ENCODE measurements at regions not wholly inside any gene's neighbourhood (a gene's known extent, or its start where the extent isn't known, plus 50 kb on each side); places are given as distances from the start of the nearest gene placed in this dataset.
A peak's percentile ranks its signal among the peaks of the same experiment; 100 is the strongest.

DNA sequence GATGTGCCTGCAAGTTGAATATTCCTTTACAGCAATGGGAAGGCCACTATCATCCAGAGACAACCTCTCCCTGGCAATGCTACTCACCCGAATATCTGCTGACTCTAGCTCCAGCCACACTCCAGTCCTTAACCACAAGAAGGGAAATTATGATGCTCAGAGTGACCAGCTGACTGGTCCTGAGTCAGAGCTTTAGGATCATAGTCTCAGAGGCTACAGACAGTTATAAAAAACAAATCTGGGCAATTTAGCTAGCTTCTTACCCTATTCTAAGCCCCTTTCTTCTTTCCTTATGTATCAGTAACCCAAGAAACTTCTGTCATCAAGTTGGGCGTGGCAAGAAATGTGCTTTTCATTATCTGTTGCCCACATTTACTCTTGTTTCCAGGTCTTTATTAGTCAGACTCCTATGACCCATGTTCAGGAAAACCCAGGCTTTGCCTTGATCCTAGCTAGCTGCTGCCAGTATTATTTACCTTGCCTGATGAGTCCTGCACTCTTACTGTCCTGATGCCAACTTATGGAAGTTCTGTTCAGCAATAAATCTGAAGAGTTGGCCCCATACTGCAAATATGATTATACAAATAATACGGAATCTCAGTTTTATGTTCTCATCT lies 207.0 kb downstream of the TTLL7 start:
- TF ChIP-seq POLR2A (IDR thresholded peaks at IDR 0.05) (no peak), CTCF (IDR thresholded peaks at IDR 0.05) (no peak)
- ATAC-seq, result peak in 1 of 4 donors; percentile 33
- no peak for DNase-seq
- intact Hi-C loops (cut with DNase I), result no loop called here
- Histone ChIP-seq H3K9me3 (no peaks in the 10 kb centered on the region), H3K36me3 (no peaks in the 10 kb centered on the region), H3K27me3 (no peaks in the 10 kb centered on the region), H3K27ac (no peak overlapping the region), H3K4me1 (no peaks in the 10 kb centered on the region), H3K4me3 (no peak overlapping the region)
- 100% methylated on average over 2 of the region's 3 CpGs for WGBS (ENCODE audit: insufficient coverage, low coverage, low lambda C conversion rate, missing lambda C conversion rate)

DNA sequence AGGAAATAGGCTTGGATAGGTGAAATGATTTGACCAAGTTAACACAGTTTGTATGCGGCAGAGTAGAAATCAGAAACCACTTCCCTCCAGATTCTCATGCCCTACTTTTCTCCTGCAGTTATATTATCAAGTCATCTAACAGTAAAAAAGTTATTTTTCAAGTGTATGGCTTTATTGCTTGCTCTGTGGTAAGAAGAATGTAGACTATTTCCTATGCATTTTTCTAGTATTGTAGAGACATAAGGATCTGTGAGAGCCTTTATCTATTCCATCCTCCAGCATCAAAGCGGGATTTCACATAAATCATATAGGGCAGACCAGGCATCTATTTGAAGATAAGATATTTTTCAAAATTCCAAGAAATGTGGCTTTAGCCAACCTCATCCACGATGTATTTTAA lies 208.5 kb downstream of the TTLL7 start:
- Histone ChIP-seq H3K36me3 (no peaks in the 10 kb centered on the region), H3K4me3 (no peak overlapping the region), H3K27me3 (no peaks in the 10 kb centered on the region), H3K4me1 (no peaks in the 10 kb centered on the region), H3K9me3 (no peaks in the 10 kb centered on the region), H3K27ac (no peak overlapping the region)
- DNase-seq (no peak), ATAC-seq (no peak)
- intact Hi-C loops (cut with DNase I), result no loop called here
- WGBS (ENCODE audit: insufficient coverage, low coverage, low lambda C conversion rate, missing lambda C conversion rate), result 71% methylated on average over 3 of the region's 3 CpGs
- no peak for TF ChIP-seq CTCF (IDR thresholded peaks at IDR 0.05)
- TF ChIP-seq POLR2A (IDR thresholded peaks at IDR 0.05), result no peak

GRCh38 chr1:83787246-83787998 lies 211.5 kb downstream of the TTLL7 start:
- H3K27ac ChIP-seq, result no peak overlapping the region
- TF ChIP-seq CTCF (IDR thresholded peaks at IDR 0.05) (no peak), POLR2A (IDR thresholded peaks at IDR 0.05) (no peak)
- H3K4me1 ChIP-seq, result no peaks in the 10 kb centered on the region
- 49% methylated on average over 3 of the region's 3 CpGs for WGBS (ENCODE audit: insufficient coverage, low coverage, low lambda C conversion rate, missing lambda C conversion rate)
- no peak for DNase-seq
- intact Hi-C loops (cut with DNase I), result no loop called here
- no peaks in the 10 kb centered on the region for H3K9me3 ChIP-seq
- ATAC-seq, result peak in 2 of 4 donors; percentile 53 to 70
- no peak overlapping the region for H3K4me3 ChIP-seq
- H3K27me3 ChIP-seq, result no peaks in the 10 kb centered on the region
- H3K36me3 ChIP-seq, result no peaks in the 10 kb centered on the region

- no peaks in the 10 kb centered on the region for H3K27me3 ChIP-seq
- 45% methylated on average over 2 of the region's 2 CpGs for WGBS (ENCODE audit: insufficient coverage, low coverage, low lambda C conversion rate, missing lambda C conversion rate)
- TF ChIP-seq POLR2A (IDR thresholded peaks at IDR 0.05) (no peak), CTCF (IDR thresholded peaks at IDR 0.05) (no peak)
- DNase-seq, result no peak
- H3K36me3 ChIP-seq, result no peaks in the 10 kb centered on the region
- no peak overlapping the region for H3K4me3 ChIP-seq
- intact Hi-C loops (cut with DNase I), result no loop called here
- H3K4me1 ChIP-seq, result peaks cover 0 to 17% (median 0%) of the 10 kb centered on the region in 4 donors
- H3K9me3 ChIP-seq, result no peaks in the 10 kb centered on the region
- ATAC-seq, result peak; percentile 73 to 94 (median 88)
- no peak overlapping the region for H3K27ac ChIP-seq
Observed at GRCh38 chr1:83781667-83782066, 217.3 kb downstream of the TTLL7 start.

All from right lobe of liver (tissue), 6 donors.